Ovary (tissue), 7 donors: ENCODE measurements at regions not wholly inside any gene's neighbourhood (a gene's known extent, or its start where the extent isn't known, plus 50 kb on each side); places are given as distances from the start of the nearest gene placed in this dataset.

ENCODE experiments used
- DNase-seq, 5 donors: peaks; one replicate each; pipeline ENCODE4 v3.0.0-alpha.2; 2019 to 2020
- H3K27ac ChIP-seq, 2 donors: fragments of 200-600 bp; one replicate each; pipeline versions ENCODE4 v1.5.1 to v1.8.0; 2019 to 2022
- H3K27me3 ChIP-seq: fragments of 200-600 bp; one replicate; pipeline ENCODE4 v1.8.0; 2022
- H3K36me3 ChIP-seq: fragments of 200-600 bp; sonication (generic); one replicate; pipeline ENCODE4 v1.5.1; 2019
- H3K4me1 ChIP-seq: one replicate; pipeline ENCODE4 v1.8.1; 2013; ENCODE audit warnings: mild to moderate bottlenecking, moderate library complexity; ENCODE audit not compliant: insufficient read depth
- H3K4me3 ChIP-seq: fragments of 200-600 bp; sonication (generic); one replicate; pipeline ENCODE4 v1.5.1; 2017
- H3K9me3 ChIP-seq, 2 donors: fragments of 200-600 bp in 1 of 2; sonication (generic) in 1 of 2; one replicate each; pipeline versions ENCODE4 v1.5.1 to v1.8.1; 2013 to 2019; ENCODE audit warnings: mild to moderate bottlenecking in 1 of 2, moderate library complexity in 1 of 2
- CTCF ChIP-seq, 3 donors: fragments of 450-650 bp in 2 of 3; fragments of 200-600 bp in 1 of 3; IDR thresholded peaks; one replicate each; pipeline versions ENCODE4 v1.5.1 to v1.8.0; 2016 to 2022; ENCODE audit warnings: antibody characterized with exemption in 3 of 3, mild to moderate bottlenecking in 1 of 3
- EP300 ChIP-seq: sonication (generic); formaldehyde crosslinking; IDR thresholded peaks from one replicate; pipeline ENCODE4 v1.6.1; 2017; ENCODE audit warnings: antibody characterized with exemption
- POLR2A ChIP-seq: fragments of 450-650 bp; IDR thresholded peaks from one replicate; pipeline ENCODE4 v1.6.1; 2017; ENCODE audit warnings: antibody characterized with exemption, mild to moderate bottlenecking, moderate library complexity
- WGBS, 3 donors: extraction: QIAGEN DNeasy Blood & Tissue Kit in 1 of 3; methylation state at CpG; one replicate each; pipeline versions ENCODE4 v1.1.5 to v1.1.7; 2013 to 2017; 5-methylcytosine and 5-hydroxymethylcytosine counted together
- intact Hi-C, 4 donors: fragments of 100-400 bp; cut with DNase I; formaldehyde crosslinking; loops; one replicate each; pipeline versions ENCODE4 v1.11.0 to v1.15.1; 2022 to 2023
- donor health status: DM: no; HTN: no; CAD: no; lungs with moderate emphysema.
- donor health status: DM: no; HTN: no; CAD: no.
- donor health status: Bipolar disorder and iron deficiency.
- donor health status: DM: no; HTN: no; CAD: no.
- donor health status: DM: yes; HTN: yes; CAD: no.

DNA sequence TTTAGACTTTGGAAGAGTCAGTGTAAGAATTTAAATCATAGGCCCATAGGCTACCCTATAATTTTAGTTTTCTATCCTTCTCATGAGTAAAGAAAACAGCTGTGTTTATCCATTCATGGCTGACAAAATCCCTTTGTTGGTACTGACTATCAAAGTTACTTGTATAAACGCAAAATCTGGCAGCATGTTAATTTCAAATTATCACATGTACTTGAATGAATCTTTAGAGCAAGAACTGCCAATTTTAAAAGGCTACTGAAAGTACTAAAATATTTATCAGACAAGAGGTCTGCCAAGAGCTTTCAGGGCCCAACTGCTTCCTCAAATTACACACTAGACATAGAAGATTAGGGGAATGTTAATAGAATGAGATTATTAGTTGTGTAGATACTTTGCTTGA, 66.6 kb downstream of the MYL12B start:
- intact Hi-C loops, result no loop called here
- DNase-seq, result no peak
- H3K36me3 ChIP-seq, result no peaks in the 10 kb centered on the region
- H3K27ac ChIP-seq, result no peak overlapping the region
- H3K4me3 ChIP-seq, result no peak overlapping the region
- H3K27me3 ChIP-seq, result no peaks in the 10 kb centered on the region
- TF ChIP-seq EP300, result no peak
- WGBS, 3 donors, result 16 to 33% (median 27%) methylated on average over 1 of the region's 1 CpG
- H3K4me1 ChIP-seq, result no peaks in the 10 kb centered on the region
- H3K9me3 ChIP-seq, result no peaks in the 10 kb centered on the region

- TF ChIP-seq CTCF (IDR thresholded peaks at IDR 0.05), result no peak
- TF ChIP-seq POLR2A, result no peak
- no peak for TF ChIP-seq EP300
- Histone ChIP-seq H3K4me1 (no peaks in the 10 kb centered on the region), H3K27ac (no peak overlapping the region), H3K36me3 (no peaks in the 10 kb centered on the region), H3K27me3 (no peaks in the 10 kb centered on the region), H3K9me3 (no peaks in the 10 kb centered on the region), H3K4me3 (no peak overlapping the region)
- WGBS, 3 donors, result 83 to 95% (median 92%) methylated on average over 5 of the region's 5 CpGs
- DNase-seq, result no peak
- intact Hi-C loops, result no loop called here
Observed at GRCh38 chr18:3329471-3329870, 67.5 kb downstream of the MYL12B start.

- H3K36me3 ChIP-seq, result no peaks in the 10 kb centered on the region
- H3K27me3 ChIP-seq, result no peaks in the 10 kb centered on the region
- no peaks in the 10 kb centered on the region for H3K4me1 ChIP-seq
- TF ChIP-seq CTCF (IDR thresholded peaks at IDR 0.05) (no peak), POLR2A (no peak), EP300 (no peak)
- no peak for DNase-seq
- no peaks in the 10 kb centered on the region for H3K9me3 ChIP-seq
- H3K27ac ChIP-seq, result no peak overlapping the region
- 83 to 100% (median 90%) methylated on average over 1 of the region's 1 CpG for WGBS, 3 donors
- intact Hi-C loops, result no loop called here
- H3K4me3 ChIP-seq, result no peak overlapping the region
Observed at GRCh38 chr18:3329872-3330271, 67.9 kb downstream of the MYL12B start.

DNA sequence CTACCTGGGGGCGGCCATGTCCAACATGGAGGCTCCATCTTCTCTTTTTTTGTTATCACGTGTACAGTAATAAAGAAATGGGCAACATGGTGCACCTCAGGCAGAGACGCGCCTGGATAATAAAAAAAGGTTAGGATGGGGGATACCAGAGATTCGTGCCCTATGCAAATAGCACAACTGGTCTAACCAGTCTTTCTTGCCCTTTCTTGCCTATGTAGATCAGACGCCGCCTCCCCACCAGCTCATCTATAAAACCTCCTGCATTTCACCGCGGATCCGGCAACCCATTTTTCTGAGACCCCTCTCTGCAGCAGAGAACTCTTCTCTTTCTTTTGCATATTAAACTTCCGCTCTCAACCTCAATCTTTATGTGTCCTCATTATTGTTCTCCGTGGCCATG, 68.7 kb downstream of the MYL12B start:
- Histone ChIP-seq H3K4me3 (no peak overlapping the region), H3K36me3 (no peaks in the 10 kb centered on the region), H3K4me1 (no peaks in the 10 kb centered on the region), H3K27ac (no peak overlapping the region), H3K9me3 (no peaks in the 10 kb centered on the region), H3K27me3 (no peaks in the 10 kb centered on the region)
- TF ChIP-seq CTCF (IDR thresholded peaks at IDR 0.05) (no peak), EP300 (no peak), POLR2A (no peak)
- intact Hi-C loops, result no loop called here
- 87 to 90% (median 87%) methylated on average over 12 of the region's 12 CpGs for WGBS, 3 donors
- DNase-seq, result no peak

DNA sequence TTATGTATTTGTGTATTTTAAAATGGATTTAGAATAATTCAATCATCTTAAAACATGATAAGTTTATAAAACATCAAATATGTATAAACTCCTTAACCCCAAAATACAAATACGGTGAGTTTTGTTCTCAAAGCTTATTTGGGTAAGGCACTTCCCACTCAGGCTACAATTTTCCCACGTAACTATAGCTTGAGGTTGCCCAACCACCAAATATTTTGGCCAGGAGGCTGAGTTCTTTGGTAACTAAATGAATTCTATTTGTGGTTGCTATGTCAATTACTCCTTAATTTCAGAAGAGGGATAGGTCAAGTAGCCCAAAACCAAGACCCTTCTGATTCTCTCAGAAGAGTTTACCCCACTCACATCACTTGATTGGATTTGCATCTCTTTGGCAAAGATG, 70.4 kb downstream of the MYL12B start:
- TF ChIP-seq CTCF (IDR thresholded peaks at IDR 0.05) (no peak), POLR2A (no peak), EP300 (no peak)
- H3K4me1 ChIP-seq, result no peaks in the 10 kb centered on the region
- 79 to 82% (median 81%) methylated on average over 2 of the region's 2 CpGs for WGBS, 3 donors
- H3K27me3 ChIP-seq, result no peaks in the 10 kb centered on the region
- H3K4me3 ChIP-seq, result no peak overlapping the region
- no peak overlapping the region for H3K27ac ChIP-seq
- intact Hi-C loops, result no loop called here
- no peaks in the 10 kb centered on the region for H3K36me3 ChIP-seq
- no peak for DNase-seq
- no peaks in the 10 kb centered on the region for H3K9me3 ChIP-seq
